SK-N-SH (cell line): ENCODE measurements at regions not wholly inside any gene's neighbourhood (a gene's known extent, or its start where the extent isn't known, plus 50 kb on each side); places are given as distances from the start of the nearest gene placed in this dataset.

ENCODE experiments used
- CTCF ChIA-PET: fragments of 300-600, 350-600 bp; formaldehyde crosslinking; extraction: SDS; loops from one replicate; lab custom pipeline; 2021; lab: Yijun Ruan, JAX
- POLR2A ChIA-PET: fragments of 350-600 bp; sonication (Branson Sonifier 250); formaldehyde crosslinking; extraction: SDS; loops from one replicate; lab custom pipeline; 2020; ENCODE audit warnings: antibody characterized with exemption, inconsistent platforms; lab: Yijun Ruan, JAX
- DNase-seq: peaks from one replicate; pipeline ENCODE4 v3.0.0; 2012
- H2AFZ ChIP-seq: fragments of 200-600 bp; sonication (generic); 2 replicates; pipeline ENCODE4 v1.8.1; 2016; ENCODE audit warnings: antibody characterized with exemption, mild to moderate bottlenecking, low read depth
- H3F3A ChIP-seq: fragments of 200-600 bp; sonication (generic); replicated peaks from 2 replicates; pipeline ENCODE3; 2016; ENCODE audit warnings: antibody characterized with exemption, mild to moderate bottlenecking; ENCODE audit not compliant: insufficient read depth
- H3K27ac ChIP-seq, 2 experiments: fragments of 200-500 bp in 1 of 2; fragments of 200-600 bp in 1 of 2; sonication (Bioruptor generic) in 1 of 2; sonication (generic), shearing (Covaris generic) in 1 of 2; 2 replicates each; pipeline versions ENCODE4 v1.5.1 to v1.6.1; 2014 to 2016; ENCODE audit warnings: low read depth in 2 of 2, inconsistent platforms in 1 of 2, low read length in 1 of 2, mild to moderate bottlenecking in 1 of 2, mixed read lengths in 1 of 2
- H3K27me3 ChIP-seq: fragments of 200-600 bp; sonication (generic), shearing (Covaris generic); 2 replicates; pipeline ENCODE4 v1.6.1; 2016; ENCODE audit warnings: mixed run types; ENCODE audit not compliant: insufficient read depth
- H3K36me3 ChIP-seq, 2 experiments: fragments of 200-500 bp in 1 of 2; fragments of 200-600 bp in 1 of 2; sonication (Bioruptor generic) in 1 of 2; sonication (generic) in 1 of 2; replicated peaks in 1 of 2; 2 replicates each; pipeline versions ENCODE3 to v1.5.1; 2014 to 2016; ENCODE audit warnings: low read length in 1 of 2, mild to moderate bottlenecking in 1 of 2; ENCODE audit not compliant: insufficient read depth in 2 of 2, control insufficient read depth in 1 of 2
- H3K4me1 ChIP-seq, 2 experiments: fragments of 200-500 bp in 1 of 2; fragments of 200-600 bp in 1 of 2; sonication (Bioruptor generic) in 1 of 2; sonication (generic), shearing (Covaris generic) in 1 of 2; 2 replicates each; pipeline versions ENCODE4 v1.5.1 to v1.6.1; 2014 to 2016; ENCODE audit warnings: low read depth in 1 of 2, low read length in 1 of 2, mixed run types in 1 of 2; ENCODE audit not compliant: insufficient read depth in 2 of 2, control insufficient read depth in 1 of 2
- H3K4me2 ChIP-seq: fragments of 200-600 bp; sonication (generic), shearing (Covaris generic); 2 replicates; pipeline ENCODE4 v1.6.1; 2017; ENCODE audit warnings: mixed run types
- H3K4me3 ChIP-seq, 2 experiments: fragments of 200-500 bp in 1 of 2; fragments of 200-600 bp in 1 of 2; sonication (Bioruptor generic) in 1 of 2; sonication (generic), shearing (Covaris generic) in 1 of 2; 2 replicates each; pipeline versions ENCODE4 v1.5.1 to v1.8.1; 2014 to 2016; ENCODE audit warnings: low read depth in 2 of 2, inconsistent platforms in 1 of 2, low read length in 1 of 2, mild to moderate bottlenecking in 1 of 2, mixed read lengths in 1 of 2, moderate library complexity in 1 of 2
- H3K79me2 ChIP-seq: fragments of 200-600 bp; sonication (generic); 2 replicates; pipeline ENCODE4 v1.8.1; 2017; ENCODE audit warnings: mild to moderate bottlenecking; ENCODE audit not compliant: insufficient read depth
- H3K9ac ChIP-seq: fragments of 200-600 bp; sonication (generic); 2 replicates; pipeline ENCODE4 v1.6.1; 2017; ENCODE audit warnings: mixed run types
- H3K9me2 ChIP-seq: fragments of 200-600 bp; sonication (generic); 2 replicates; pipeline ENCODE4 v1.6.1; 2017; ENCODE audit warnings: mixed run types
- H3K9me3 ChIP-seq: fragments of 200-600 bp; sonication (generic); 2 replicates; pipeline ENCODE4 v1.6.1; 2017; ENCODE audit warnings: mixed run types, mild to moderate bottlenecking, moderate library complexity
- H4K20me1 ChIP-seq: fragments of 200-600 bp; sonication (generic); 2 replicates; pipeline ENCODE4 v1.6.1; 2017; ENCODE audit warnings: mild to moderate bottlenecking, mixed run types; ENCODE audit not compliant: insufficient read depth
- CHD2 ChIP-seq: fragments of 150-350 bp; IDR thresholded peaks from 2 replicates; pipeline ENCODE4 v1.6.1; 2018; ENCODE audit warnings: low read length; ENCODE audit not compliant: partially characterized antibody
- FOXM1 ChIP-seq: IDR thresholded peaks from 2 replicates; pipeline ENCODE4 v1.4.0; 2012; ENCODE audit warnings: low read depth, mild to moderate bottlenecking
- GABPA ChIP-seq: IDR thresholded peaks from 2 replicates; pipeline ENCODE4 v1.4.0; 2012; ENCODE audit warnings: low read depth, mild to moderate bottlenecking
- MAX ChIP-seq: IDR thresholded peaks from 2 replicates; pipeline ENCODE4 v1.4.0; 2012; ENCODE audit warnings: low read depth
- MEF2A ChIP-seq: IDR thresholded peaks from 2 replicates; pipeline ENCODE4 v1.4.0; 2012; ENCODE audit warnings: low read depth, borderline replicate concordance
- MXI1 ChIP-seq: IDR thresholded peaks from 2 replicates; pipeline ENCODE4 v1.6.1; 2012; ENCODE audit warnings: mild to moderate bottlenecking, low read depth, low read length, improper control_type of control experiment
- NFIC ChIP-seq: IDR thresholded peaks from 2 replicates; pipeline ENCODE4 v1.4.0; 2012; ENCODE audit warnings: borderline replicate concordance
- RCOR1 ChIP-seq: fragments of 150-350 bp; IDR thresholded peaks from 2 replicates; pipeline ENCODE4 v1.6.1; 2017; ENCODE audit warnings: antibody characterized with exemption, low read length
- REST ChIP-seq: IDR thresholded peaks from 2 replicates; pipeline ENCODE4 v1.6.1; 2012; ENCODE audit warnings: mild to moderate bottlenecking, low read depth, low read length, moderate library complexity
- RFX5 ChIP-seq: IDR thresholded peaks from 2 replicates; pipeline ENCODE4 v1.6.1; 2012; ENCODE audit warnings: mild to moderate bottlenecking, improper control_type of control experiment, low read length
- RXRA ChIP-seq: IDR thresholded peaks from 2 replicates; pipeline ENCODE4 v1.4.0; 2012; ENCODE audit warnings: low read depth, mild to moderate bottlenecking, borderline replicate concordance
- SIN3A ChIP-seq: IDR thresholded peaks from 2 replicates; pipeline ENCODE4 v1.6.1; 2012; ENCODE audit warnings: low read depth, mild to moderate bottlenecking, low read length, moderate library complexity, borderline replicate concordance
- SMC3 ChIP-seq: IDR thresholded peaks from 2 replicates; pipeline ENCODE4 v1.6.1; 2012; ENCODE audit warnings: low read depth, low read length, improper control_type of control experiment
- TAF1 ChIP-seq: IDR thresholded peaks from 2 replicates; pipeline ENCODE4 v1.6.1; 2012; ENCODE audit warnings: low read depth, mild to moderate bottlenecking, low read length, moderate library complexity, borderline replicate concordance
- YY1 ChIP-seq: IDR thresholded peaks from 2 replicates; pipeline ENCODE4 v1.4.0; 2012; ENCODE audit warnings: low read depth, mild to moderate bottlenecking
- ZBTB33 ChIP-seq: IDR thresholded peaks from 2 replicates; pipeline ENCODE4 v1.4.0; 2012; ENCODE audit warnings: low read depth, borderline replicate concordance
- WGBS: methylation state at CpG from one replicate; pipeline ENCODE4 v1.1.6; 2017; ENCODE audit warnings: low lambda C conversion rate; 5-methylcytosine and 5-hydroxymethylcytosine counted together

GRCh38 chr4:83709627-83710026 is 173.7 kb downstream of the GPAT3 start (continued):
- no peak for TF ChIP-seq REST

GRCh38 chr4:83708500-83709175 is 172.7 kb downstream of the GPAT3 start:
- no peak overlapping the region for H2AFZ ChIP-seq

More at GRCh38 chr4:83708500-83709175, 172.7 kb downstream of the GPAT3 start:
- Histone ChIP-seq H3K4me3 (no peak overlapping the region), H3K4me2 (no peak overlapping the region), H3K79me2 (no peaks in the 10 kb centered on the region), H4K20me1 (no peaks in the 10 kb centered on the region), H3K9me2 (no peaks in the 10 kb centered on the region), H3K4me1 (no peaks in the 10 kb centered on the region), H3K27me3 (no peaks in the 10 kb centered on the region), H3K27ac (no peak overlapping the region), H3K36me3 (no peaks in the 10 kb centered on the region), H3K9me3 (no peaks in the 10 kb centered on the region), H3K9ac (no peak overlapping the region), H3F3A (no peaks in the 10 kb centered on the region)
- TF ChIP-seq SIN3A (no peak), MEF2A (no peak), MAX (no peak), CHD2 (no peak), RCOR1 (no peak), GABPA (no peak), SMC3 (no peak), FOXM1 (no peak), RFX5 (no peak), YY1 (no peak), NFIC (no peak), TAF1 (no peak), ZBTB33 (no peak), RXRA (no peak), MXI1 (no peak)
- no peak for DNase-seq
- ChIA-PET CTCF (no interaction called here), POLR2A (no interaction called here)
- 46% methylated on average over 6 of the region's 6 CpGs for WGBS
